GM12878 (cell line): ENCODE measurements at regions not wholly inside any gene's neighbourhood (a gene's known extent, or its start where the extent isn't known, plus 50 kb on each side); places are given as distances from the start of the nearest gene placed in this dataset.

Experiments
- ATAC-seq: fragments of 200-7000 bp; cut with Tn5 transposase; 3 replicates; pipeline ENCODE4 v1.9.1; 2020; ENCODE audit warnings: mild to moderate bottlenecking, moderate library complexity
- BruUV-seq: library from RNA; stranded (reverse); fragments of 400-500 nt; replicated peaks from 2 replicates; lab custom pipeline; 2021; lab: Mats Ljungman, UMichigan
- CTCF ChIA-PET: fragments of 300-600 bp; sonication (Branson Sonifier 250); formaldehyde crosslinking; extraction: SDS; loops from one replicate; lab custom pipeline; 2021; ENCODE audit warnings: inconsistent platforms; lab: Yijun Ruan, JAX
- POLR2A ChIA-PET: fragments of 350-600 bp; formaldehyde crosslinking; extraction: SDS; loops from one replicate; lab custom pipeline; 2021; ENCODE audit warnings: inconsistent platforms; lab: Charles Lee
- RAD21 ChIA-PET: fragments of 300-600 bp; sonication (Branson Sonifier 250); formaldehyde crosslinking; loops from one replicate; lab custom pipeline; 2023; ENCODE audit warnings: antibody characterized with exemption; ENCODE audit not compliant: unreplicated experiment; lab: Charles Lee
- SMC1A ChIA-PET: fragments of 300-600 bp; sonication (Branson Sonifier 250); formaldehyde crosslinking; loops from one replicate; lab custom pipeline; 2023; ENCODE audit not compliant: unreplicated experiment, uncharacterized antibody; lab: Charles Lee
- DNase-seq: peaks from one replicate; pipeline ENCODE4 v3.0.0-alpha.2; 2011; ENCODE audit warnings: low read depth, low spot score
- FAIRE-seq: peaks from 3 replicates; lab custom pipeline; 2011; peaks lifted over from hg19 to GRCh38; lab: Jason Lieb, UNC
- H2AFZ ChIP-seq: 2 replicates; pipeline ENCODE4 v1.6.0; 2011; ENCODE audit warnings: low read depth, low read length, control low read depth; ENCODE audit not compliant: control insufficient read depth
- H3K27ac ChIP-seq: 2 replicates; pipeline ENCODE4 v1.5.1; 2011; ENCODE audit warnings: control low read depth; ENCODE audit not compliant: control insufficient read depth, insufficient read depth
- H3K27me3 ChIP-seq, 2 experiments: replicated peaks in 1 of 2; 2 replicates each; pipeline versions ENCODE4 v1.6.0 to v1.6.1; 2011; ENCODE audit warnings: low read length in 1 of 2; ENCODE audit not compliant: control insufficient read depth in 2 of 2, insufficient read depth in 2 of 2
- H3K36me3 ChIP-seq, 2 experiments: 2 replicates each; pipeline ENCODE4 v1.5.1; 2011; ENCODE audit warnings: low read length in 1 of 2; ENCODE audit not compliant: control insufficient read depth in 2 of 2, insufficient read depth in 2 of 2
- H3K4me1 ChIP-seq: 2 replicates; pipeline ENCODE4 v1.6.1; 2011; ENCODE audit warnings: mild to moderate bottlenecking, low read length, moderate library complexity, mixed read lengths; ENCODE audit not compliant: control insufficient read depth, insufficient read depth
- H3K4me2 ChIP-seq: 2 replicates; pipeline ENCODE4 v1.6.0; 2011; ENCODE audit warnings: control low read depth; ENCODE audit not compliant: control insufficient read depth, insufficient read depth
- H3K4me3 ChIP-seq: fragments of 200-600 bp; sonication (generic); 2 replicates; pipeline ENCODE4 v1.5.1; 2016
- H3K79me2 ChIP-seq: 2 replicates; pipeline ENCODE4 v1.6.0; 2011; ENCODE audit warnings: low read length; ENCODE audit not compliant: control insufficient read depth, insufficient read depth
- H3K9ac ChIP-seq: 2 replicates; pipeline ENCODE4 v1.8.0; 2011; ENCODE audit warnings: low read length, control low read depth, mixed read lengths; ENCODE audit not compliant: control insufficient read depth, insufficient read depth
- H3K9me3 ChIP-seq: replicated peaks from 3 replicates; pipeline ENCODE4 v1.5.1; 2011; ENCODE audit warnings: mild to moderate bottlenecking, low read length; ENCODE audit not compliant: control insufficient read depth, insufficient read depth
- H4K20me1 ChIP-seq: 2 replicates; pipeline ENCODE4 v1.6.0; 2011; ENCODE audit not compliant: control insufficient read depth, insufficient read depth
- ATF2 ChIP-seq: IDR thresholded peaks from 2 replicates; pipeline ENCODE4 v1.6.1; 2012; ENCODE audit warnings: low read length, inconsistent platforms
- BHLHE40 ChIP-seq, 2 experiments: fragments of 450-650 bp in 1 of 2; IDR thresholded peaks; 2 replicates each; pipeline ENCODE4 v1.6.1; 2011 to 2017; ENCODE audit warnings: low read depth in 2 of 2, borderline replicate concordance in 1 of 2, improper control_type of control experiment in 1 of 2, low read length in 1 of 2, mild to moderate bottlenecking in 1 of 2
- CBFB ChIP-seq: IDR thresholded peaks from 2 replicates; pipeline ENCODE4 v1.6.1; 2016; ENCODE audit warnings: antibody characterized with exemption, low read depth
- CBX3 ChIP-seq: fragments of 200-600 bp; sonication (generic); IDR thresholded peaks from 2 replicates; pipeline ENCODE4 v1.6.1; 2016; ENCODE audit warnings: low read depth, borderline replicate concordance
- FOXM1 ChIP-seq: IDR thresholded peaks from 2 replicates; pipeline ENCODE4 v1.6.1; 2012; ENCODE audit warnings: low read depth, mild to moderate bottlenecking, inconsistent platforms, low read length, moderate library complexity
- GATAD2B ChIP-seq: fragments of 450-650 bp; conservative IDR thresholded peaks from 2 replicates; pipeline ENCODE4 v1.6.1; 2017; ENCODE audit warnings: low read depth, mild to moderate bottlenecking, moderate library complexity
- HDGF ChIP-seq: fragments of 450-650 bp; IDR thresholded peaks from 2 replicates; pipeline ENCODE4 v1.6.1; 2016; ENCODE audit warnings: antibody characterized with exemption
- JUNB ChIP-seq: IDR thresholded peaks from 2 replicates; pipeline ENCODE4 v1.6.1; 2016; ENCODE audit warnings: antibody characterized with exemption, mild to moderate bottlenecking
- MEF2A ChIP-seq: IDR thresholded peaks from 2 replicates; pipeline ENCODE4 v1.6.1; 2011; ENCODE audit warnings: low read depth, mild to moderate bottlenecking, low read length, moderate library complexity; ENCODE audit not compliant: insufficient read depth
- NFXL1 ChIP-seq: fragments of 450-650 bp; IDR thresholded peaks from 2 replicates; pipeline ENCODE4 v1.6.1; 2017; ENCODE audit warnings: antibody characterized with exemption, mild to moderate bottlenecking, borderline replicate concordance
- NR2F1 ChIP-seq: fragments of 450-650 bp; conservative IDR thresholded peaks from 2 replicates; pipeline ENCODE4 v1.6.1; 2017; ENCODE audit warnings: mild to moderate bottlenecking
- PAX8 ChIP-seq: fragments of 450-650 bp; IDR thresholded peaks from 2 replicates; pipeline ENCODE4 v1.6.1; 2017; ENCODE audit warnings: mild to moderate bottlenecking, moderate library complexity
- PKNOX1 ChIP-seq: fragments of 450-650 bp; IDR thresholded peaks from 2 replicates; pipeline ENCODE4 v1.6.1; 2016; ENCODE audit warnings: mild to moderate bottlenecking
- POLR2AphosphoS2 ChIP-seq: IDR thresholded peaks from 2 replicates; pipeline ENCODE4 v1.6.1; 2011; ENCODE audit warnings: low read depth, mild to moderate bottlenecking, low read length, improper control_type of control experiment, moderate library complexity
- RBBP5 ChIP-seq: fragments of 200-600 bp; sonication (generic); conservative IDR thresholded peaks from 2 replicates; pipeline ENCODE4 v1.6.1; 2016
- TAF1 ChIP-seq: IDR thresholded peaks from 2 replicates; pipeline ENCODE4 v1.6.1; 2011; ENCODE audit warnings: mild to moderate bottlenecking, low read depth, low read length, borderline replicate concordance
- ZZZ3 ChIP-seq: IDR thresholded peaks from 2 replicates; pipeline ENCODE4 v1.6.1; 2011; ENCODE audit warnings: low read depth; ENCODE audit not compliant: control insufficient read depth, insufficient read length
- WGBS: methylation state at CpG from one replicate; pipeline ENCODE4 v1.1.6; 2016; ENCODE audit warnings: low lambda C conversion rate; ENCODE audit not compliant: insufficient replicate concordance, insufficient coverage; ENCODE audit errors: missing lambda C conversion rate; 5-methylcytosine and 5-hydroxymethylcytosine counted together
- in situ Hi-C: fragments of 300-500 bp; cut with MboI; formaldehyde crosslinking; loops from 9 replicates; pipeline ENCODE4 v1.14.3; 2018; ENCODE audit warnings: mixed read lengths
- intact Hi-C: fragments of 100-400 bp; cut with micrococcal nuclease; formaldehyde crosslinking; loops from one replicate; pipeline ENCODE4 v1.14.2; 2022; ENCODE audit not compliant: unreplicated experiment
- TF ChIP-seq, protein P1 (sequence below): IDR thresholded peaks from 2 replicates; pipeline ENCODE4 v1.6.1; 2011; ENCODE audit warnings: mild to moderate bottlenecking, low read depth, low read length, moderate library complexity; ENCODE audit not compliant: insufficient replicate concordance
- TF ChIP-seq, protein P2 (sequence below): fragments of 150-350 bp; IDR thresholded peaks from 2 replicates; pipeline ENCODE4 v1.6.1; 2016; ENCODE audit warnings: low read depth, low read length

DNA sequence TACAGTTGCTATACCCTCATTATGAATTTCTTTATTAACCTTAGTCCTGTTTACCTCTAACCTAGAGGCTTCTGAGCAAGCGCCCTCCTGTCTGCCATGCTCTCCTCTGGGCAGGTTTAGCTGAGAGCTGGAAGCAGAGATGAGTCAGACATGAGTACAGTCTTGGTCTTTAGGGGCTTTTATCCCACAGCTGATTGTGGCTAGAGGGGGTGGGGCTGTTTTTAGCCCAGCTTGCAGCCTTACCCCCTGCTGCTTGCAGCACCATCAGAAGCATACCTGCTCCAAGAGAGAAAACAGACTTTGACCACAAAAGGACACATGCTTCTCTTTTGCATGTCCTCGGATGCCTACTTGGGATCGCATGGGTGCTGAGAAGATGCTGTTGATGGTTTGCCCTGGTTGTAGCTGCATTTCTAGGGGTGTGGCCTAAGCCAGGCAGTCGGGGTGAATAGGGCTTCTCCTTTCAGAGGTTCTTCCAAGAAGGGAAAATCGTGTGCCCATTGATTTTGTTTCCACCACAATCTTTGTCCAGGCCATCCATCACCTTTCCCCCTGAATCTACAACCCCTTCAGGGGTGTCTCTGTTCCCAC lies 115.0 kb upstream of the LGALSL start:
- no peaks in the 10 kb centered on the region for H4K20me1 ChIP-seq
- H3K27ac ChIP-seq: no peak overlapping the region
- no peaks in the 10 kb centered on the region for H3K79me2 ChIP-seq
- in situ Hi-C loops: no loop called here
- BruUV-seq: no TSS peak
- no peak overlapping the region for H3K4me2 ChIP-seq
- ChIA-PET CTCF (interaction anchor here (0.6 to 6.8 kb wide), 3 partner anchors 9 to 196 kb away, joined by 3 to 53 read pairs (median 15); no protein-coding TSS in a partner anchor), SMC1A (interaction anchor here (0.7 to 1.4 kb wide), 2 partner anchors 11 to 149 kb away, joined by 3 read pairs; no protein-coding TSS in a partner anchor), RAD21 (no interaction called here), POLR2A (no interaction called here)
- intact Hi-C loops: no loop called here
- DNase-seq (no peak), FAIRE-seq (no peak), ATAC-seq (peak; percentile 88)
- no peaks in the 10 kb centered on the region; the same call in 2 of the 3 replicates for H3K9me3 ChIP-seq
- no peaks in the 10 kb centered on the region for H3K27me3 ChIP-seq
- H3K36me3 ChIP-seq: no peaks in the 10 kb centered on the region
- H3K4me3 ChIP-seq: no peak overlapping the region
- WGBS: 22% methylated on average over 5 of the region's 5 CpGs
- no peak overlapping the region for H3K9ac ChIP-seq
- H3K4me1 ChIP-seq: no peaks in the 10 kb centered on the region; the same call in 1 of the 2 replicates
- H2AFZ ChIP-seq: no peak overlapping the region
- TF ChIP-seq CBX3: no peak
- no peak for TF ChIP-seq NFXL1
- no peak for TF ChIP-seq MEF2A
- TF ChIP-seq TAF1: no peak
- TF ChIP-seq PKNOX1: no peak
- TF ChIP-seq, protein P1, sequence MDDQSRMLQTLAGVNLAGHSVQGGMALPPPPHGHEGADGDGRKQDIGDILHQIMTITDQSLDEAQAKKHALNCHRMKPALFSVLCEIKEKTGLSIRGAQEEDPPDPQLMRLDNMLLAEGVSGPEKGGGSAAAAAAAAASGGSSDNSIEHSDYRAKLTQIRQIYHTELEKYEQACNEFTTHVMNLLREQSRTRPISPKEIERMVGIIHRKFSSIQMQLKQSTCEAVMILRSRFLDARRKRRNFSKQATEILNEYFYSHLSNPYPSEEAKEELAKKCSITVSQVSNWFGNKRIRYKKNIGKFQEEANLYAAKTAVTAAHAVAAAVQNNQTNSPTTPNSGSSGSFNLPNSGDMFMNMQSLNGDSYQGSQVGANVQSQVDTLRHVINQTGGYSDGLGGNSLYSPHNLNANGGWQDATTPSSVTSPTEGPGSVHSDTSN: no peak
- TF ChIP-seq PAX8: no peak
- TF ChIP-seq RBBP5: no peak
- no peak for TF ChIP-seq NR2F1
- peak; percentile 18; the same call in 1 of the 2 replicates for TF ChIP-seq ATF2
- TF ChIP-seq, protein P2, sequence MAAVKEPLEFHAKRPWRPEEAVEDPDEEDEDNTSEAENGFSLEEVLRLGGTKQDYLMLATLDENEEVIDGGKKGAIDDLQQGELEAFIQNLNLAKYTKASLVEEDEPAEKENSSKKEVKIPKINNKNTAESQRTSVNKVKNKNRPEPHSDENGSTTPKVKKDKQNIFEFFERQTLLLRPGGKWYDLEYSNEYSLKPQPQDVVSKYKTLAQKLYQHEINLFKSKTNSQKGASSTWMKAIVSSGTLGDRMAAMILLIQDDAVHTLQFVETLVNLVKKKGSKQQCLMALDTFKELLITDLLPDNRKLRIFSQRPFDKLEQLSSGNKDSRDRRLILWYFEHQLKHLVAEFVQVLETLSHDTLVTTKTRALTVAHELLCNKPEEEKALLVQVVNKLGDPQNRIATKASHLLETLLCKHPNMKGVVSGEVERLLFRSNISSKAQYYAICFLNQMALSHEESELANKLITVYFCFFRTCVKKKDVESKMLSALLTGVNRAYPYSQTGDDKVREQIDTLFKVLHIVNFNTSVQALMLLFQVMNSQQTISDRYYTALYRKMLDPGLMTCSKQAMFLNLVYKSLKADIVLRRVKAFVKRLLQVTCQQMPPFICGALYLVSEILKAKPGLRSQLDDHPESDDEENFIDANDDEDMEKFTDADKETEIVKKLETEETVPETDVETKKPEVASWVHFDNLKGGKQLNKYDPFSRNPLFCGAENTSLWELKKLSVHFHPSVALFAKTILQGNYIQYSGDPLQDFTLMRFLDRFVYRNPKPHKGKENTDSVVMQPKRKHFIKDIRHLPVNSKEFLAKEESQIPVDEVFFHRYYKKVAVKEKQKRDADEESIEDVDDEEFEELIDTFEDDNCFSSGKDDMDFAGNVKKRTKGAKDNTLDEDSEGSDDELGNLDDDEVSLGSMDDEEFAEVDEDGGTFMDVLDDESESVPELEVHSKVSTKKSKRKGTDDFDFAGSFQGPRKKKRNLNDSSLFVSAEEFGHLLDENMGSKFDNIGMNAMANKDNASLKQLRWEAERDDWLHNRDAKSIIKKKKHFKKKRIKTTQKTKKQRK: no peak
- no peak for TF ChIP-seq HDGF
- no peak for TF ChIP-seq GATAD2B
- no peak for TF ChIP-seq BHLHE40 (IDR thresholded peaks at IDR 0.05; ENCODE audit: borderline replicate concordance in 1 of 2, low read depth in 2 of 2, low read length in 1 of 2)
- peak; percentile 75; the same call in 1 of the 2 replicates for TF ChIP-seq CBFB
- peak; percentile 46 for TF ChIP-seq JUNB
- TF ChIP-seq ZZZ3: no peak
- TF ChIP-seq POLR2AphosphoS2: no peak
- no peak for TF ChIP-seq FOXM1
